Urinary bladder (tissue), 3 donors: ENCODE measurements at regions not wholly inside any gene's neighbourhood (a gene's known extent, or its start where the extent isn't known, plus 50 kb on each side); places are given as distances from the start of the nearest gene placed in this dataset.
"Not testable (repeated sequence)": the region's sequence is repeated elsewhere in the genome, so short reads cannot be mapped to it uniquely, and the experiment has no call there.

ENCODE experiments used
- DNase-seq: peaks from one replicate; pipeline ENCODE4 v3.0.0-alpha.2; 2015; ENCODE audit errors: extremely low spot score
- H3K27ac ChIP-seq: one replicate; pipeline ENCODE4 v1.5.1; 2013; ENCODE audit warnings: low read depth, mild to moderate bottlenecking, moderate library complexity
- H3K36me3 ChIP-seq: one replicate; pipeline ENCODE4 v1.6.1; 2013; ENCODE audit warnings: mild to moderate bottlenecking, moderate library complexity; ENCODE audit not compliant: insufficient read depth
- H3K4me1 ChIP-seq: one replicate; pipeline ENCODE4 v1.6.1; 2013; ENCODE audit warnings: mild to moderate bottlenecking, moderate library complexity; ENCODE audit not compliant: insufficient read depth
- H3K4me3 ChIP-seq: one replicate; pipeline ENCODE4 v1.5.1; 2013; ENCODE audit warnings: low read depth, low read length
- WGBS: extraction: QIAGEN DNeasy Blood & Tissue Kit; methylation state at CpG from one replicate; pipeline ENCODE4 v1.1.7; 2013; 5-methylcytosine and 5-hydroxymethylcytosine counted together
- donor health status: healthy with polysubstance abuse.
- donor health status: healthy.

DNA sequence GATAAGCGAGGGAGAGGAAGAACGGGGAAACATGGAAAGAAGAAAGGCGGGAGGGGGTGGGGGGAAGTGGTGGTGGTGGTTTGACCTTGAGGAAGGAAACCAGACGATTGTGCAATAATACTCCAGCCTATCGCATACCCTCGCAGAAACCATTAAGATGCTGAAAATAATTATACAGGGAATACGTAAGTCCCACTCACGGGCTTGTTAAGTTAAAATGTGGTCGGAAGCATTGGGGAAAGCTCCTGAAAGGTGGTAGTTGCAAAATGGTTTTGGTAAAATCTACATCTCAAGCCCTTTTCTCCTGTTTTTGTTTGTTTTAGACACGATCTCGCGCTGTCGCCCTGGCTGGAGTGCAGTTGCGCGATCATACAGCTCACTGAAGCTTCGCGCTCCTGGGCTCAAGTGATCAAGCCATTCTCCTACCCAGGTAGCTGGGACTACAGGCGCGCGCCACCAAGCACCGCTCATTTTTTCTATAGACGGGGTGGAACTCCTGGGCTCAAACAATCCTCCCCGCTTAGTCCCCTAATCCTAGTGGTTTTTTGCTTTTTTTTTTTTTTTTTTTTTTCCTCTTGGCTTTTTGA lies 128.9 kb upstream of the ZNF184 start:
- H3K27ac ChIP-seq: no peak overlapping the region
- H3K4me1 ChIP-seq: no peaks in the 10 kb centered on the region
- no peak for DNase-seq
- no peaks in the 10 kb centered on the region for H3K36me3 ChIP-seq
- no peak overlapping the region for H3K4me3 ChIP-seq
- 9% methylated on average over 23 of the region's 23 CpGs for WGBS

- Histone ChIP-seq H3K4me1 (no peaks in the 10 kb centered on the region), H3K36me3 (no peaks in the 10 kb centered on the region), H3K4me3 (no peak overlapping the region), H3K27ac (no peak overlapping the region)
- no peak for DNase-seq
- WGBS: 90% methylated on average over 19 of the region's 19 CpGs
These were observed 127.1 kb upstream of the ZNF184 start for GRCh38 chr6:27599859-27600532.

DNA sequence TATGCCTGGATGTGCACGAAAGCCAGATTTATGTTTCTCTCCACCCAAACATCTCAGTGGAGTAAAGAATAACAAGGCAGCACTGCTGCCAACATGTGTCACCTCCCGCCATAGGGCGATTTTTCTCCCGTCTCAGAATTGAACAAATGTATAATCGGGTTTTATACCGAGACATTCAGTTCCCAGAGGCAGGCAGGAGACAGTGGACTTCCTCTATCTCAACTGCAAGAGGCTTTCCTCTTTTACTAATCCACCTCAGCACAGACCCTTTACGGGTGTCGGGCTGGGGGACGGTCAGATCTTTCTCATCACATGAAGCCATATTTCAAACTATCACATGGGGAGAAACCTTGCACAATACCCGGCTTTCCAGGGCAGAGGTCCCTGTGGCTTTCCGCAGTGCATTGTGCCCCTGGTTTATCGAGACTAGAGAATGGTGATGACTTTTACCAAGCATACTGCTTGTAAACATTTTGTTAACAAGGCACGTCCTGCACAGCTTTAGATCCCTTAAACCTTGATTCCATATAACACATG lies 124.2 kb upstream of the ZNF184 start:
- not testable (repeated sequence) for H3K4me1 ChIP-seq, DNase-seq, H3K27ac ChIP-seq, H3K36me3 ChIP-seq, H3K4me3 ChIP-seq
- WGBS: 47% methylated on average over 13 of the region's 13 CpGs

DNA sequence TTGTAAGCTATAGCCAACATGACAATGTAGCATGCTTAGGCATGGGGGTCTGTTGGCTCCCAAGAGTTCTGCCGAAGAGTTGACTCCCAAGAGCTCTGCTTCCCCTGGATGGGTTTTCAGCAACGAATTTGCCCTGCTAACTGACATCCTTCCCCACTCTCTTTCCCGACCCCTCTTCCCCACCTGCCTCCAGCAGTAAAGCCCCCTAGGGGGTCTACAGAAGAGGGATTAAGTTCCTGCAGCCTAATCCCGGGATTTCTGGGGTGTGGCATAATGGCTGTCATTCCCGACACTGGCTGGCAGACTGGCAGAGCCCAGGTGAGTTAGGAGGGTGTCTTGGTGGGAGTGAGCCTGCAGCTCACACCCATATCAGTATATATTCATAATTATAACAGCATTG lies 121.0 kb upstream of the ZNF184 start:
- Histone ChIP-seq H3K27ac (no peak overlapping the region), H3K36me3 (no peaks in the 10 kb centered on the region), H3K4me1 (no peaks in the 10 kb centered on the region), H3K4me3 (no peak overlapping the region)
- no peak for DNase-seq
- 13% methylated on average over 5 of the region's 5 CpGs for WGBS

DNA sequence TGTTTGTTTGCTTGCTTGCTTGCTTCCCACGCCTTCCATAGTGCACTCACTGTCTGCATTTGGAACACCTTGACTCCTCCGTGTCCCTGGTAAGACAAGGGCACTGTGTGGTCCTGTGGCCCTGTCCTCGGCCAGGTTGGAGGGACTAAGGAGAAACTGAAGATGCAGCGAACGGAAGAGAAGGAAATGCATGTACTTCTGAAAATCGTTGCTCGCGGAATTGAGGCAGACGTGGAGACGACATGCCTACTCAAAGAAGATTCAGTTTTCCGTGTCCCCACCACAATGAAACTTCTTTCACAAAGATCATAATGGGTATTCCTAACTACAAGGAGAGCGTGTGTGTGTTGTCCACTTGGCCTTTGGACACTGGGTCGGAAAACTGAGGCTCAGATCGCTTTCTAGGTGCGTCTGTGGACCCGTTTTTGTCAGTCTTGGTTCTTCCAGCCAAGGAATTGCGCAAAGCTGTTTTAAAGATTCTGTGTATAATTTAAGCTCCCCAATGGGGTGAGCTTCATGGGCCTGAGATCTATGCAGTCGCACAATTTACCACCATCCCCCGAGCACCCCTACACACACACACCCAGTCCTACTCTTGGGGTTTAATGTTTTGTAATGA lies 120.4 kb upstream of the ZNF184 start:
- Histone ChIP-seq H3K27ac (no peak overlapping the region), H3K4me3 (no peak overlapping the region), H3K36me3 (no peaks in the 10 kb centered on the region), H3K4me1 (no peaks in the 10 kb centered on the region)
- 8% methylated on average over 19 of the region's 19 CpGs for WGBS
- no peak for DNase-seq

GRCh38 chr6:27592481-27593199 lies 119.7 kb upstream of the ZNF184 start:
- H3K36me3 ChIP-seq: no peaks in the 10 kb centered on the region
- WGBS: 2% methylated on average over 22 of the region's 22 CpGs
- H3K4me3 ChIP-seq: no peak overlapping the region
- no peaks in the 10 kb centered on the region for H3K4me1 ChIP-seq
- H3K27ac ChIP-seq: no peak overlapping the region
- DNase-seq: no peak

DNA sequence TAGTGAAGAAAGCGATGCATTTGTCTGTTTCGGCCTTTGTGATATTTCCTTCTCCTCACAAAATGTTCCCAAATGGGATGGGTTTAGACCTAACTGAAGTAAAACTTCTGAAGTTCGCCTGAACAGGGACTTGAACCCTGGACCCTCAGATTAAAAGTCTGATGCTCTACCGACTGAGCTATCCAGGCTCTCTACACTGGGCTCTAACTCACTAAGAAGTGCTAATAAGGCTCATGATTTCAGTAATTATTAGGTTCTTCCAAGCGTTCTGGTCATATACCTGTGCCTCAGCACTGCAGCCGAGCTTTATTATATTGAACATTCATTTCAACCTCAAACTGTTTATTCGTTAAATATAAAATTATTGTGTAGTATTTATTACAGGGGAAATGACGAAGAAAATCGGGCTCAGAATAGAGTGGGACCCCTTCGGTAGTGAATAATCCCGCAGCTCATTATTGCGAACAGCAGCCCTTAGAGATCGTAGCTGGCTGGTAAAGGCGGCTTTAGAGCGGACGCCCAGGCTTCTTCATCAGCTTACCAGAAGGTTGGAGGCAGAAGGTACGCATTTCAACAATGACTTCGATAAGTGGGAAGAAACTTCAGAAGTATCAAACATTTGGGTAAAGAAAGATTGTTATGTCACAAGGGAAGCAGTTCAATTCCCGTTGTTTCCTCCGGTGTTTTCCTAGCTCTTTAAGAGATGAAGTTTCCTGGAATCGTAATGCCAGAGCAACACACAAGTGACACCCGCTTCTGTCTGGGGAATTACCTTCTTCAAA lies 119.0 kb upstream of the ZNF184 start:
- H3K27ac ChIP-seq: no peak overlapping the region
- no peak overlapping the region for H3K4me3 ChIP-seq
- no peaks in the 10 kb centered on the region for H3K4me1 ChIP-seq
- H3K36me3 ChIP-seq: no peaks in the 10 kb centered on the region
- 6% methylated on average over 22 of the region's 22 CpGs for WGBS
- no peak for DNase-seq

GRCh38 chr6:27585316-27585715 lies 112.4 kb upstream of the ZNF184 start:
- 80% methylated on average over 11 of the region's 11 CpGs for WGBS

GRCh38 chr6:27584326-27584725 lies 111.4 kb upstream of the ZNF184 start:
- no peak overlapping the region for H3K4me3 ChIP-seq
- DNase-seq: no peak
- no peaks in the 10 kb centered on the region for H3K4me1 ChIP-seq
- 83% methylated on average over 4 of the region's 4 CpGs for WGBS
- H3K27ac ChIP-seq: no peak overlapping the region
- no peaks in the 10 kb centered on the region for H3K36me3 ChIP-seq

More at GRCh38 chr6:27585316-27585715, 112.4 kb upstream of the ZNF184 start:
- H3K27ac ChIP-seq, H3K4me1 ChIP-seq, H3K4me3 ChIP-seq, H3K36me3 ChIP-seq, DNase-seq: not testable (repeated sequence)

DNA sequence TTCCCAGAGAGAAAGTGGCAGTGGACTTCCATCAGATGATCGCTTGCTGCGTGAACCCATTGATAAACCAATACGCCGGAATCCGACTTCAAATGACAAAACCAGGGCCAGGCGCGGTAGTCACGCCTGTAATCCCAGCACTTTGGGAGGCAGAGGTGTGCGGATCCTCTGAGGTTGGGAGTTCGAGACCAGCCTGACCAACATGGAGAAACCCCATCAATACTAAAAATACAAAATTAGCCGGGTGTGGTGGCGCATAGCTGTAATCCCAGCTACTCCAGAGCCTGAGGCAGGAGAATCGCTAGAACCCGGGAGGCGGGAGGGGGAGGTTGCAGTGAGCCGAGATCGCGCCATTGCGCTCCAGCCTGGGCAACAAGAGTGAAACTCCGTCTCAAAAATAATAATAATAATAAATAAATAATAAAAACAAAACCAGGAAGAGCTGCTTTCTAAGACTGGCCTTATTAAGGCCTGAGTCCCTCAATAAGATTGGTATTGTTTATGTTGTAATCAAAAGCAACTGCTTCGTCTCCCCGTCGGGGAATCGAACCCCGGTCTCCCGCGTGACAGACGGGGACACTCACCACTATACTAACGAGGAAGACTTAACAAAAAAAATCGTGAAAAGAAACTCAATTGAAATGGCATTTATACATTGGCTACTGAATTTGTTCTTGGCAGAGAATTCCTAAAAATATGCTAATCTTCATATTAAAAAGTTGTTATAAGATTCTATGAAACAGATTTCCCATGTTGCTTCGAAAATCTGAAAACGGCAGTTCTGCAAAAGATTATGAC lies 110.2 kb upstream of the ZNF184 start:
- no peaks in the 10 kb centered on the region for H3K36me3 ChIP-seq
- H3K27ac ChIP-seq: no peak overlapping the region
- 9% methylated on average over 32 of the region's 32 CpGs for WGBS
- no peak for DNase-seq
- no peak overlapping the region for H3K4me3 ChIP-seq
- no peaks in the 10 kb centered on the region for H3K4me1 ChIP-seq

DNA sequence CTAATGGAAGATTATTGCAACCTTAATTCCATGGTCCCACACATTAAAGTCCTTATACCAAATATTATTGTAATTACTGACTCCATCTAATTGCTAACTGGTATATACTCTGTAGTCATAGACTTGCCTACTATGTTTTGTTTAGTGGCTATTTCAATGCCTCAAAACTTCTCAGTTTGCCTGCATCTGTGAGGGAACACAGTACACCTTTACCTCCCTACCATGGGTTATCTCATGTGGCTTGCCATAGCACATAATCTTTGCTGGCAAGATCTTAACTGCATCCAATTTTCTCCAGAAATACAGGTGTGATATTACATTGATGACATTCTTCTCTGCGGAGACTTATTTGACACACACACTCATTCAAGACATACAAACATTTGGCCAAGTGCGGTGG lies 107.1 kb upstream of the ZNF184 start:
- H3K27ac ChIP-seq: no peak overlapping the region
- 92% methylated on average over 2 of the region's 2 CpGs for WGBS
- no peaks in the 10 kb centered on the region for H3K4me1 ChIP-seq
- no peaks in the 10 kb centered on the region for H3K36me3 ChIP-seq
- DNase-seq: no peak
- H3K4me3 ChIP-seq: no peak overlapping the region

DNA sequence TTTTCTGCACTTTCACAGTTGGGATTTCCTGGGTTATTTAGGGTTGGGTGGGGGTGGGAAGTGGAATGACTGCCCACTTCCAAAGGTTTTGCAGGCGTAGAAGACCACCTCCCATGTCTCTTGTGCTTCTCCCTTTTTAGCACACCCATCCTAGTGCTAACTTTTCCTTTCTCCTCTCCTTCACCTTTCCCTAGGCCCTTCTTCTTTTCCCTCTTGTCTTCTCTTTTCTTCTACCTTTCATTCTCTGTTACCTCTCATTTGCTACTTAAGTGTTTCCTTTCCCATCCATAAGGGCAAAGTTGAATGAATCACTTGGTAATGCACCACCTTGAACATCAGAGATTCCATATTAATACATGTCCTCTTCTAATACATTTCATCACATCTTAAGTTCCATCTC lies 105.0 kb upstream of the ZNF184 start:
- no peak overlapping the region for H3K4me3 ChIP-seq
- 80% methylated on average over 1 of the region's 1 CpG for WGBS
- DNase-seq: no peak
- H3K27ac ChIP-seq: no peak overlapping the region
- H3K4me1 ChIP-seq: no peaks in the 10 kb centered on the region
- no peaks in the 10 kb centered on the region for H3K36me3 ChIP-seq
